ENCODE measurements at regions not wholly inside any gene's neighbourhood (a gene's known extent, or its start where the extent isn't known, plus 50 kb on each side); places are given as distances from the start of the nearest gene placed in this dataset.

- ChIA-PET POLR2A (no interaction called here), SMC1A (ENCODE audit: uncharacterized antibody, unreplicated experiment) (interaction anchor here (1.0 kb wide), 1 partner anchor 9 kb away, joined by 3 read pairs; no protein-coding TSS in a partner anchor), CTCF (interaction anchor here (1.3 to 2.0 kb wide), 2 partner anchors 464 to 746 kb away, joined by 3 to 4 read pairs; no protein-coding TSS in a partner anchor), RAD21 (ENCODE audit: unreplicated experiment) (no interaction called here)
- intact Hi-C loops (cut with micrococcal nuclease; ENCODE audit: unreplicated experiment) (no loop called here), in situ Hi-C loops (cut with MboI) (no loop called here)
- no peak for ATAC-seq
- no TSS peak for BruUV-seq (replicated peaks)
- Histone ChIP-seq H3K79me2 (ENCODE audit: control insufficient read depth, insufficient read depth, low read length) (no peaks in the 10 kb centered on the region), H3K27ac (ENCODE audit: control insufficient read depth, insufficient read depth) (no peak overlapping the region), H3K27me3 (replicated peaks in 1 of 2; ENCODE audit: control insufficient read depth in 2 of 2, insufficient read depth in 2 of 2, low read length in 1 of 2) (no peaks in the 10 kb centered on the region), H3K4me3 (no peak overlapping the region), H3K9me3 (replicated peaks; ENCODE audit: control insufficient read depth, insufficient read depth, low read length) (no peaks in the 10 kb centered on the region), H2AFZ (ENCODE audit: control insufficient read depth, low read depth, low read length) (no peak overlapping the region), H3K9ac (ENCODE audit: control insufficient read depth, insufficient read depth, low read length) (no peak overlapping the region), H3K4me2 (ENCODE audit: control insufficient read depth, insufficient read depth) (no peak overlapping the region), H3K4me1 (ENCODE audit: control insufficient read depth, insufficient read depth, low read length) (no peaks in the 10 kb centered on the region), H3K36me3 (ENCODE audit: control insufficient read depth in 2 of 2, insufficient read depth in 2 of 2, low read length in 1 of 2) (no peaks in the 10 kb centered on the region), H4K20me1 (ENCODE audit: control insufficient read depth, insufficient read depth) (no peaks in the 10 kb centered on the region)
- no peak for DNase-seq (ENCODE audit: low read depth, low spot score)
- whole genome bisulfite sequencing (ENCODE audit: insufficient coverage, insufficient replicate concordance, low lambda C conversion rate, missing lambda C conversion rate), result 38% methylated on average over 1 of the region's 1 CpG
- no peak for FAIRE-seq
- TF ChIP-seq, protein P1, sequence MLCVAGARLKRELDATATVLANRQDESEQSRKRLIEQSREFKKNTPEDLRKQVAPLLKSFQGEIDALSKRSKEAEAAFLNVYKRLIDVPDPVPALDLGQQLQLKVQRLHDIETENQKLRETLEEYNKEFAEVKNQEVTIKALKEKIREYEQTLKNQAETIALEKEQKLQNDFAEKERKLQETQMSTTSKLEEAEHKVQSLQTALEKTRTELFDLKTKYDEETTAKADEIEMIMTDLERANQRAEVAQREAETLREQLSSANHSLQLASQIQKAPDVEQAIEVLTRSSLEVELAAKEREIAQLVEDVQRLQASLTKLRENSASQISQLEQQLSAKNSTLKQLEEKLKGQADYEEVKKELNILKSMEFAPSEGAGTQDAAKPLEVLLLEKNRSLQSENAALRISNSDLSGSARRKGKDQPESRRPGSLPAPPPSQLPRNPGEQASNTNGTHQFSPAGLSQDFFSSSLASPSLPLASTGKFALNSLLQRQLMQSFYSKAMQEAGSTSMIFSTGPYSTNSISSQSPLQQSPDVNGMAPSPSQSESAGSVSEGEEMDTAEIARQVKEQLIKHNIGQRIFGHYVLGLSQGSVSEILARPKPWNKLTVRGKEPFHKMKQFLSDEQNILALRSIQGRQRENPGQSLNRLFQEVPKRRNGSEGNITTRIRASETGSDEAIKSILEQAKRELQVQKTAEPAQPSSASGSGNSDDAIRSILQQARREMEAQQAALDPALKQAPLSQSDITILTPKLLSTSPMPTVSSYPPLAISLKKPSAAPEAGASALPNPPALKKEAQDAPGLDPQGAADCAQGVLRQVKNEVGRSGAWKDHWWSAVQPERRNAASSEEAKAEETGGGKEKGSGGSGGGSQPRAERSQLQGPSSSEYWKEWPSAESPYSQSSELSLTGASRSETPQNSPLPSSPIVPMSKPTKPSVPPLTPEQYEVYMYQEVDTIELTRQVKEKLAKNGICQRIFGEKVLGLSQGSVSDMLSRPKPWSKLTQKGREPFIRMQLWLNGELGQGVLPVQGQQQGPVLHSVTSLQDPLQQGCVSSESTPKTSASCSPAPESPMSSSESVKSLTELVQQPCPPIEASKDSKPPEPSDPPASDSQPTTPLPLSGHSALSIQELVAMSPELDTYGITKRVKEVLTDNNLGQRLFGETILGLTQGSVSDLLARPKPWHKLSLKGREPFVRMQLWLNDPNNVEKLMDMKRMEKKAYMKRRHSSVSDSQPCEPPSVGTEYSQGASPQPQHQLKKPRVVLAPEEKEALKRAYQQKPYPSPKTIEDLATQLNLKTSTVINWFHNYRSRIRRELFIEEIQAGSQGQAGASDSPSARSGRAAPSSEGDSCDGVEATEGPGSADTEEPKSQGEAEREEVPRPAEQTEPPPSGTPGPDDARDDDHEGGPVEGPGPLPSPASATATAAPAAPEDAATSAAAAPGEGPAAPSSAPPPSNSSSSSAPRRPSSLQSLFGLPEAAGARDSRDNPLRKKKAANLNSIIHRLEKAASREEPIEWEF (IDR thresholded peaks at IDR 0.05; ENCODE audit: insufficient replicate concordance, low read depth, low read length), result no peak
- no peak for TF ChIP-seq KDM1A (IDR thresholded peaks at IDR 0.05; ENCODE audit: borderline replicate concordance)
- TF ChIP-seq MYB (IDR thresholded peaks at IDR 0.05; ENCODE audit: borderline replicate concordance, low read depth, low read length), result no peak
- no peak for TF ChIP-seq CBX5 (IDR thresholded peaks at IDR 0.05; ENCODE audit: low read depth)
- TF ChIP-seq, protein P2, sequence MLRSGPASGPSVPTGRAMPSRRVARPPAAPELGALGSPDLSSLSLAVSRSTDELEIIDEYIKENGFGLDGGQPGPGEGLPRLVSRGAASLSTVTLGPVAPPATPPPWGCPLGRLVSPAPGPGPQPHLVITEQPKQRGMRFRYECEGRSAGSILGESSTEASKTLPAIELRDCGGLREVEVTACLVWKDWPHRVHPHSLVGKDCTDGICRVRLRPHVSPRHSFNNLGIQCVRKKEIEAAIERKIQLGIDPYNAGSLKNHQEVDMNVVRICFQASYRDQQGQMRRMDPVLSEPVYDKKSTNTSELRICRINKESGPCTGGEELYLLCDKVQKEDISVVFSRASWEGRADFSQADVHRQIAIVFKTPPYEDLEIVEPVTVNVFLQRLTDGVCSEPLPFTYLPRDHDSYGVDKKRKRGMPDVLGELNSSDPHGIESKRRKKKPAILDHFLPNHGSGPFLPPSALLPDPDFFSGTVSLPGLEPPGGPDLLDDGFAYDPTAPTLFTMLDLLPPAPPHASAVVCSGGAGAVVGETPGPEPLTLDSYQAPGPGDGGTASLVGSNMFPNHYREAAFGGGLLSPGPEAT (IDR thresholded peaks at IDR 0.05; ENCODE audit: low read depth), result no peak
- no peak for TF ChIP-seq ZNF217 (IDR thresholded peaks at IDR 0.05)
- TF ChIP-seq FOXM1 (IDR thresholded peaks at IDR 0.05; ENCODE audit: low read depth, low read length), result no peak
- TF ChIP-seq EP300 (IDR thresholded peaks at IDR 0.05; ENCODE audit: borderline replicate concordance in 1 of 2, control insufficient read depth in 1 of 2, low read depth in 2 of 2, low read length in 2 of 2), result no peak
- TF ChIP-seq POU2F2 (IDR thresholded peaks at IDR 0.05; ENCODE audit: borderline replicate concordance, low read depth, low read length), result no peak
- TF ChIP-seq, protein P3, sequence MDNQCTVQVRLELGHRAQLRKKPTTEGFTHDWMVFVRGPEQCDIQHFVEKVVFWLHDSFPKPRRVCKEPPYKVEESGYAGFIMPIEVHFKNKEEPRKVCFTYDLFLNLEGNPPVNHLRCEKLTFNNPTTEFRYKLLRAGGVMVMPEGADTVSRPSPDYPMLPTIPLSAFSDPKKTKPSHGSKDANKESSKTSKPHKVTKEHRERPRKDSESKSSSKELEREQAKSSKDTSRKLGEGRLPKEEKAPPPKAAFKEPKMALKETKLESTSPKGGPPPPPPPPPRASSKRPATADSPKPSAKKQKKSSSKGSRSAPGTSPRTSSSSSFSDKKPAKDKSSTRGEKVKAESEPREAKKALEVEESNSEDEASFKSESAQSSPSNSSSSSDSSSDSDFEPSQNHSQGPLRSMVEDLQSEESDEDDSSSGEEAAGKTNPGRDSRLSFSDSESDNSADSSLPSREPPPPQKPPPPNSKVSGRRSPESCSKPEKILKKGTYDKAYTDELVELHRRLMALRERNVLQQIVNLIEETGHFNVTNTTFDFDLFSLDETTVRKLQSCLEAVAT (IDR thresholded peaks at IDR 0.05), result no peak
- no peak for TF ChIP-seq SMAD1 (IDR thresholded peaks at IDR 0.05; ENCODE audit: low read depth, partially characterized antibody)
- no peak for TF ChIP-seq SMAD5 (IDR thresholded peaks at IDR 0.05; ENCODE audit: low read depth)
Observed at GRCh38 chr1:55839221-55839620, 624.1 kb upstream of the USP24 start.
